ENCODE measurements at regions not wholly inside any gene's neighbourhood (a gene's known extent, or its start where the extent isn't known, plus 50 kb on each side); places are given as distances from the start of the nearest gene placed in this dataset.
A peak's percentile ranks its signal among the peaks of the same experiment; 100 is the strongest.

DNA sequence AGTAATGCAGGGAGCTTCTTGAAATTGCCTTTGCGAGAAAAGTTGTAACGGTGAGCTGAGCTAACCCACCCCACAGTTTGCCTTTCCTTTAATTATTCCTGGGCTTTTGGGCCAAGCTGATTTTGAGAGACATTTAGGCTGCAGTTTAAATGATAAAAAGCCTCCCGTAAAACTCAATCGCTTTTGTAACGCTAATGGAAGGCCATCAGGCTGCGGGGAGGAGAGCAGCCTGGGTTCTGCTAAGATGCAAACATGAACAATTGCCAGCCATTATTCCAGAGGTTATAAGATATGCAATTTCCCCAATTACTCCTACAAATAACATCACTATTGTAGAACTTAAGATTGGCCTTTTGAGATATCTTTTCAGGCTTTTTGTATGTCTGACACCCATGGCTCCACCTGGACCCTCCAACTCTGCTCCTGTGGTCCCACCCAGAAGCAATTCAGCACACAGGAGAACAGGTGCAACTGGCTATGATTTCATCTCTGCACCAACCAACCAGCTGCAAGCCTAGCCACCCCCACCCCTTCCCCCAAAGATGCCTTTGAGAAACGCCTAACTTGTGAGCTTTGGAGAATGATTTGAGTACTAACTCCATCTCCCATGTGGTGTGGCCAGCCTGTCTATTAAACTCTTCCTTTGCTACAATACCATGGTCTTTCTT lies 108.2 kb upstream of the FAM9C start:
- TF ChIP-seq, protein P1, sequence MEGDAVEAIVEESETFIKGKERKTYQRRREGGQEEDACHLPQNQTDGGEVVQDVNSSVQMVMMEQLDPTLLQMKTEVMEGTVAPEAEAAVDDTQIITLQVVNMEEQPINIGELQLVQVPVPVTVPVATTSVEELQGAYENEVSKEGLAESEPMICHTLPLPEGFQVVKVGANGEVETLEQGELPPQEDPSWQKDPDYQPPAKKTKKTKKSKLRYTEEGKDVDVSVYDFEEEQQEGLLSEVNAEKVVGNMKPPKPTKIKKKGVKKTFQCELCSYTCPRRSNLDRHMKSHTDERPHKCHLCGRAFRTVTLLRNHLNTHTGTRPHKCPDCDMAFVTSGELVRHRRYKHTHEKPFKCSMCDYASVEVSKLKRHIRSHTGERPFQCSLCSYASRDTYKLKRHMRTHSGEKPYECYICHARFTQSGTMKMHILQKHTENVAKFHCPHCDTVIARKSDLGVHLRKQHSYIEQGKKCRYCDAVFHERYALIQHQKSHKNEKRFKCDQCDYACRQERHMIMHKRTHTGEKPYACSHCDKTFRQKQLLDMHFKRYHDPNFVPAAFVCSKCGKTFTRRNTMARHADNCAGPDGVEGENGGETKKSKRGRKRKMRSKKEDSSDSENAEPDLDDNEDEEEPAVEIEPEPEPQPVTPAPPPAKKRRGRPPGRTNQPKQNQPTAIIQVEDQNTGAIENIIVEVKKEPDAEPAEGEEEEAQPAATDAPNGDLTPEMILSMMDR (IDR thresholded peaks at IDR 0.05; ENCODE audit: low read depth, low read length): no peak
- no peak for DNase-seq (ENCODE audit: low read depth in 2 of 2)
- no peak overlapping the region for H3K4me3 ChIP-seq (replicated peaks in 1 of 2; ENCODE audit: low read depth in 2 of 2, low read length in 2 of 2)

DNA sequence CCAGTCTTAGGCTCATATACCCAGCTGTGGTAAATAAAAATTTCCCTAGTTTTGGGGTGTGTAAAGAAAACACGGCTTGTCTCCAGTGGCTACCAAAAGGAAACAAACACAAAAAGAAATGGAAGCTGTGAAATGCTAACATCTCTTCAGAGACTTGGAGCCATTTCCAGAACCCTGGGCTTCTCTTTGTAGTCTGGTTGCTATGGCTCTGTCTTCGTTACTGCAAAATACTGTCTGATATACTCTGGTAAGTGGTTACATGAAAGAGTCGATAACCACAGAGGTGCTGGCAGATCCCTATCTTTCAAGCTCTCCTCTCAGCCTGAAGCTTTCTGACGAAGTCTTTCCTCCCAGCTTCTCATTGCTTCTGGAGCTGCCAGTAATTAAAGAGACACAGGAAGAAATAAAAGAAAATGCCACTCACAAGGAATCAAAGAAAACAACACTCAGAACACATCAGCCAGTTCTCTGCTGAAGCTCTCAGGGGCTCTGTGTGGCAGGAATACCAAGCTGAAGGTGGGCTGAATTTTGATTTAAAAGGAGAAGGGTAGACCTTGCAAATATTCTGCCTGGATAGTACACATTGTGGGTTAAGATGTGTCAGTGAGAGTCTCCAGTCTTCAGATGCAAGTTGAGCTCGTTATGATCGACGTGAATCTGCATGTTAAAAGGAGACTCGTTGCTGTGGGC lies 107.6 kb upstream of the FAM9C start:
- peak; percentile 38 to 41 for DNase-seq (ENCODE audit: low read depth in 2 of 2)
- no peak overlapping the region for H3K4me3 ChIP-seq (replicated peaks in 1 of 2; ENCODE audit: low read depth in 2 of 2, low read length in 2 of 2)
- TF ChIP-seq, protein P1 (IDR thresholded peaks at IDR 0.05; ENCODE audit: low read depth, low read length): no peak

DNA sequence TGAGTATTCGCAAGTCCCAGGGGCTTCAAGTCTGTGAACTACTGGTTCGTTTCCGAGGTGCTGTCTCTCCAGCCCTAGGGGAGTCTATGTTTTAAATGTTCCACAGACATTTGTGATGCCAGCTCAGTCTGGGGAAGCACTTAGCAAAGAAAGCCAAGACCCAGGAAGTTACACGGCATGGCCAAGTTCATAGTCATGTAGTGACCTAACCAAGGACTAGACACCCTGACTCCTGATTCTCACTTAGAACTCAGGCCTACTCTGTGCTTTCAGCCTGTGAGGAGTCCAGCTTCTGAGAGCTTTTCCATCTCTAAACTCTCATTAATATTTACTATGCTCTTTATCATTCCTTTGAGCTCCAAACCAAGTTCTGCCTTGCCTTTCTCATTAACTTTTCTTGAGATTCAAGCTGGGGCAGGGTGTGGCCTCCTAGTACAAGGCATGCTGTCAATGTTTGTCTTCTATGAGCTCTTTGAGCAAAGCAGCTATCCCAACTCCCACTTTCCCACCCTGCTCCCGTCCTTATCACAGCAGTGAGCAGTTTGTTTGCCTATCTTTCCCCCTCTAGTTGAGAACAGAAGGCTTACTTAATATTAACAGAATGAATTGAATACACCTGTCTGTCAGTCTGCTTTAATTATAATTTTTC lies 105.4 kb upstream of the FAM9C start:
- no peak overlapping the region for H3K4me3 ChIP-seq (replicated peaks in 1 of 2; ENCODE audit: low read depth in 2 of 2, low read length in 2 of 2)
- peak in 1 of 2 donors; percentile 25 for DNase-seq (ENCODE audit: low read depth in 2 of 2)
- TF ChIP-seq, protein P1 (IDR thresholded peaks at IDR 0.05; ENCODE audit: low read depth, low read length): no peak

DNA sequence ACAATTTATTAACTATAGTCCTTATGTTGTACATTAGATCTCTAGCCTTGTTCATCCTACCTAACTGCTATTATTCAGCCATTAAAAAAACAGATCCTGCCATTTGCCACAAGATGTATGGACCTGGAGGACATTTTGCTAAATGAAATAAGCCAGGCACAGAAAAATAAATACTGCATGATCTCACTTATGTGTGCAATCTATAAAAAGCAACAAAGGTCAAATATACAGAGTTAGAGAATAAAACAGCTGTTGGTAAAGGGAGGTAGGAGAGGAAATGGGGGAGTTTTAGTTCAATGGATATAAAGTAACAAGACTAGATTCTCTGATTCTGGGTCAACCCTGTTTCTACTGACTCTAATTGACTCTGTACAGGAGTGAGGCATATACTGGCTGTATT lies 103.3 kb upstream of the FAM9C start:
- TF ChIP-seq, protein P1 (IDR thresholded peaks at IDR 0.05; ENCODE audit: low read depth, low read length): no peak
- DNase-seq (ENCODE audit: low read depth in 2 of 2): no peak
- H3K4me3 ChIP-seq (replicated peaks in 1 of 2; ENCODE audit: low read depth in 2 of 2, low read length in 2 of 2): no peak overlapping the region

DNA sequence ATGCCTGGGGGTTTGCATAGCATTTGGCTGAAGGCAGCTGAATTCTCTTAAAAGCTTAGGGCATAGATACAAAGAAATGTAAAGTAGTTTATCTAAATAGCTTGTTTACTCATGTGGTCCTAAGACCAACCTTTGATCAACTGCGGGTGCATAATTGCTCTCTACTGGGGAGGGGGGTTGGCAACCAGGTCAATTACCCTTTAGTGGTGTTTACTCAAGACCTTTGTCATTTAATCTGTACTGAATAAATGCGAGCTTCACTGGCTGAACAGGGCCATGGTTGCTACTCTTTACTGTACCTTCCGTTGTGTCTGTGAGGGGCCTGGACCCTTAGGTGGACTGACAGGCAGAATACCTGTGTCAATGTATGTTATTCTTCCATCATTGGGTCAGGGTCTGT lies 102.7 kb upstream of the FAM9C start:
- H3K4me3 ChIP-seq (replicated peaks in 1 of 2; ENCODE audit: low read depth in 2 of 2, low read length in 2 of 2): no peak overlapping the region
- TF ChIP-seq, protein P1 (IDR thresholded peaks at IDR 0.05; ENCODE audit: low read depth, low read length): no peak
- no peak for DNase-seq (ENCODE audit: low read depth in 2 of 2)

DNA sequence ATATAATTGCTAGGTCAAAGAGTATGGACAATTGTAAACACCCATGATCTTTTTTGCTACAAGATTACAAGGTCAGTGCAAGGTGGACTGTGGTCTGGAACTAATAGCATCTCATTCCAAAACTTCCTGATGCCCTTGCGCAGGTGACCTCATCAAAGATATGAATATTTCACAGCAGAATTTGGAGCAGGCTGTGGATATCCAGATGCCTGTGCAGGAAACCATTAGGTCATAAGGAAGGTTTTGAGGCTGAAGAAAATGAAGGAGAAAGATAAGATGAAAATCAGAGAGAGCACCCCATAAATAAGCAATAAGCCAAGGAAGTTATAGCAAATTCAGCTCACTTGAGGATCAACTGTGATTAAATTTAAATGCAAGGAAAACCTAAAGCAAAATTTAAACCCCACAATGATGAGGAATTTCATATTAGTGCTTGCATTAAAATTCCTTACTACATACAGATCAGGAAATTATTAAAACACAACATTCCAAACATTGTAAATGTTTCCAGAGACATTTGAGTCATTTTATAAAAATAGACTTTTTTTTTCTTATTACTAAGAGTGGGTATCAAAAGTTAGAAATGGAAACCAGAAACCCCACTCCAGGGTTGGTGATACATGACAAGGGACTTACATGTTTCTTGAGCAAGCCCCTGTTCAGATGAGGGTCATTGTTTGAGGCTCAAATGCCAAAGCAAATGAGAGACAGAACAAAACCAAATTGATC lies 100.7 kb upstream of the FAM9C start:
- no peak for DNase-seq (ENCODE audit: low read depth in 2 of 2)
- no peak overlapping the region for H3K4me3 ChIP-seq (replicated peaks in 1 of 2; ENCODE audit: low read depth in 2 of 2, low read length in 2 of 2)
- TF ChIP-seq, protein P1 (IDR thresholded peaks at IDR 0.05; ENCODE audit: low read depth, low read length): no peak

Measured in cardiac fibroblast (primary cell).